OCI-LY1 (cell line): ENCODE measurements at regions not wholly inside any gene's neighbourhood (a gene's known extent, or its start where the extent isn't known, plus 50 kb on each side); places are given as distances from the start of the nearest gene placed in this dataset.

Experiments
- H2AFZ ChIP-seq: fragments of 200-600 bp; sonication (generic), shearing (Covaris generic); 2 replicates; pipeline ENCODE4 v1.6.0; 2014; ENCODE audit warnings: antibody characterized with exemption, mild to moderate bottlenecking, low read length
- H3F3A ChIP-seq: fragments of 200-600 bp; sonication (generic), shearing (Covaris generic); 2 replicates; pipeline ENCODE4 v1.6.0; 2014; ENCODE audit warnings: mild to moderate bottlenecking, antibody characterized with exemption, low read length, moderate library complexity; ENCODE audit not compliant: insufficient read depth
- H3K27ac ChIP-seq: fragments of 200-600 bp; sonication (generic); 2 replicates; pipeline ENCODE4 v1.5.1; 2014; ENCODE audit warnings: low read length, mixed run types, mild to moderate bottlenecking, low read depth; ENCODE audit not compliant: poor library complexity, severe bottlenecking
- H3K27me3 ChIP-seq: fragments of 200-600 bp; sonication (generic); 2 replicates; pipeline ENCODE4 v1.6.0; 2014; ENCODE audit warnings: antibody characterized with exemption, mild to moderate bottlenecking, low read length, moderate library complexity; ENCODE audit not compliant: insufficient read depth
- H3K36me3 ChIP-seq: fragments of 200-600 bp; sonication (generic); 2 replicates; pipeline ENCODE4 v1.6.1; 2014; ENCODE audit warnings: mild to moderate bottlenecking, antibody characterized with exemption, low read length, moderate library complexity, mixed read lengths; ENCODE audit not compliant: insufficient read depth
- H3K4me1 ChIP-seq: fragments of 200-600 bp; sonication (generic); 2 replicates; pipeline ENCODE4 v1.5.1; 2014; ENCODE audit warnings: mild to moderate bottlenecking, low read length, moderate library complexity; ENCODE audit not compliant: insufficient read depth, severe bottlenecking
- H3K4me2 ChIP-seq: fragments of 200-600 bp; sonication (generic), shearing (Covaris generic); 2 replicates; pipeline ENCODE4 v1.6.1; 2014; ENCODE audit warnings: low read length
- H3K4me3 ChIP-seq: fragments of 200-600 bp; sonication (generic); 2 replicates; pipeline ENCODE4 v1.5.1; 2014; ENCODE audit warnings: low read length, low read depth, mild to moderate bottlenecking, mixed read lengths; ENCODE audit not compliant: poor library complexity, severe bottlenecking
- H3K79me2 ChIP-seq: fragments of 200-600 bp; shearing (Covaris generic); 2 replicates; pipeline ENCODE4 v1.6.1; 2016; ENCODE audit warnings: mixed run types, low read length, mixed read lengths; ENCODE audit not compliant: insufficient read depth
- H3K9ac ChIP-seq: fragments of 200-600 bp; sonication (generic), shearing (Covaris generic); 2 replicates; pipeline ENCODE4 v1.6.1; 2014; ENCODE audit warnings: mild to moderate bottlenecking, low read length, mixed read lengths
- H3K9me2 ChIP-seq: fragments of 200-600 bp; sonication (generic), shearing (Covaris generic); 2 replicates; pipeline ENCODE4 v1.6.1; 2014; ENCODE audit warnings: low read depth, mild to moderate bottlenecking, low read length, mixed read lengths
- H3K9me3 ChIP-seq: fragments of 200-600 bp; shearing (Covaris generic); 2 replicates; pipeline ENCODE4 v1.6.1; 2014; ENCODE audit warnings: low read length, mixed read lengths
- H4K20me1 ChIP-seq: fragments of 200-600 bp; sonication (generic), shearing (Covaris generic); 2 replicates; pipeline ENCODE4 v1.6.0; 2016; ENCODE audit warnings: mild to moderate bottlenecking, low read length; ENCODE audit not compliant: insufficient read depth
- EZH2 ChIP-seq: fragments of 200-600 bp; sonication (generic), shearing (Covaris generic); IDR thresholded peaks from 2 replicates; pipeline ENCODE4 v1.8.0; 2017; ENCODE audit warnings: borderline replicate concordance, mixed run types, mild to moderate bottlenecking, antibody characterized with exemption, low read length, moderate library complexity, mixed read lengths
- TF ChIP-seq, protein P1 (sequence below): fragments of 200-600 bp; sonication (generic), shearing (Covaris generic); IDR thresholded peaks from 2 replicates; pipeline ENCODE4 v1.5.1; 2017; ENCODE audit warnings: mild to moderate bottlenecking, antibody characterized with exemption, low read length, moderate library complexity, mixed read lengths

DNA sequence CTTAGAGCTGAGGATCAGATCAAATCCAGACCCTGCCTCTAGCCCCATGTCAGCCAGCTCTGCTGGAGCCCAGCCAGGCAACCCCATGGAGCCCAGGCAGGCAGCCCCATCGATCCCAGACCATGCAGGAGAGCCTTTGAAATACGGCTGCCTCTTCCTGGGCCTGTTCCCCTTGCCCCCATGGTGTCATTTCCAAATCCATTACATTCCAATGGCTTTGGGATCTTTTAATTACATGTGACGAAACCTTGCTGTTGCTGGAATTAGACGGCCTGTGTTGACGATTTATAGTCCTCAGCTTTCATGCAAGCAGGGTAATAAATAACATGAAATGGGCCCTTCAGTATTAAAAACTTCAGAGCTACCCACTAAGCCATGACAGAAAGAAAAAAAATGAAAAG lies 75.8 kb upstream of the SLC14A2 start:
- no peaks in the 10 kb centered on the region for H4K20me1 ChIP-seq
- TF ChIP-seq, protein P1, sequence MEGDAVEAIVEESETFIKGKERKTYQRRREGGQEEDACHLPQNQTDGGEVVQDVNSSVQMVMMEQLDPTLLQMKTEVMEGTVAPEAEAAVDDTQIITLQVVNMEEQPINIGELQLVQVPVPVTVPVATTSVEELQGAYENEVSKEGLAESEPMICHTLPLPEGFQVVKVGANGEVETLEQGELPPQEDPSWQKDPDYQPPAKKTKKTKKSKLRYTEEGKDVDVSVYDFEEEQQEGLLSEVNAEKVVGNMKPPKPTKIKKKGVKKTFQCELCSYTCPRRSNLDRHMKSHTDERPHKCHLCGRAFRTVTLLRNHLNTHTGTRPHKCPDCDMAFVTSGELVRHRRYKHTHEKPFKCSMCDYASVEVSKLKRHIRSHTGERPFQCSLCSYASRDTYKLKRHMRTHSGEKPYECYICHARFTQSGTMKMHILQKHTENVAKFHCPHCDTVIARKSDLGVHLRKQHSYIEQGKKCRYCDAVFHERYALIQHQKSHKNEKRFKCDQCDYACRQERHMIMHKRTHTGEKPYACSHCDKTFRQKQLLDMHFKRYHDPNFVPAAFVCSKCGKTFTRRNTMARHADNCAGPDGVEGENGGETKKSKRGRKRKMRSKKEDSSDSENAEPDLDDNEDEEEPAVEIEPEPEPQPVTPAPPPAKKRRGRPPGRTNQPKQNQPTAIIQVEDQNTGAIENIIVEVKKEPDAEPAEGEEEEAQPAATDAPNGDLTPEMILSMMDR: no peak
- no peak for TF ChIP-seq EZH2
- no peaks in the 10 kb centered on the region for H3K9me3 ChIP-seq
- no peak overlapping the region for H3K9ac ChIP-seq
- no peak overlapping the region for H3K4me2 ChIP-seq
- no peaks in the 10 kb centered on the region for H3K27me3 ChIP-seq
- H3K4me1 ChIP-seq: no peaks in the 10 kb centered on the region
- H3F3A ChIP-seq: no peaks in the 10 kb centered on the region
- no peaks in the 10 kb centered on the region for H3K79me2 ChIP-seq
- H3K4me3 ChIP-seq: no peak overlapping the region
- no peaks in the 10 kb centered on the region for H3K9me2 ChIP-seq
- H3K27ac ChIP-seq: no peak overlapping the region
- no peaks in the 10 kb centered on the region for H3K36me3 ChIP-seq
- no peak overlapping the region for H2AFZ ChIP-seq

DNA sequence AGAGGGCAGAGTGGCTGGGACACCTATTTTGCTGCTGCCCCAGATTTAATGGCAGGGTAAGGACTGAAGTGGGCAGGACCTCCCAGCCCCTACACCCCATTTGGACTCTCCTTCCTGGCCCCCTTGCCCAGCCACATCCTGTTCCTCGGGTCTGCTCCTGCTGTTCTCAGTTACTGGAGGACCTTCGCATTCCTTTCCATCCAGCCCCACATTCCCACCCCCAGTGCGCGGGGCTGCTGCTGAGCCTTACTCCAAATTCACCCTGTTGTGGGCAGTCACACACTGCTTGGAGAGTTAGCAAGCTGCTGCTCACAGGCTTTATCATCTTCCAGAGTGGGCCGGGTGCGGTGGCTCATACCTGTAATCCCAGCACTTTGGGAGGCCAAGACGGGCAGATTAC lies 75.2 kb upstream of the SLC14A2 start:
- Histone ChIP-seq H3K4me3 (no peak overlapping the region), H3F3A (no peaks in the 10 kb centered on the region), H2AFZ (no peak overlapping the region), H3K79me2 (no peaks in the 10 kb centered on the region), H3K27me3 (no peaks in the 10 kb centered on the region), H3K9me2 (no peaks in the 10 kb centered on the region), H3K4me2 (no peak overlapping the region), H3K4me1 (no peaks in the 10 kb centered on the region), H3K36me3 (no peaks in the 10 kb centered on the region), H3K9ac (no peak overlapping the region), H3K27ac (no peak overlapping the region), H4K20me1 (no peaks in the 10 kb centered on the region), H3K9me3 (no peaks in the 10 kb centered on the region)
- no peak for TF ChIP-seq EZH2
- TF ChIP-seq, protein P1: no peak

DNA sequence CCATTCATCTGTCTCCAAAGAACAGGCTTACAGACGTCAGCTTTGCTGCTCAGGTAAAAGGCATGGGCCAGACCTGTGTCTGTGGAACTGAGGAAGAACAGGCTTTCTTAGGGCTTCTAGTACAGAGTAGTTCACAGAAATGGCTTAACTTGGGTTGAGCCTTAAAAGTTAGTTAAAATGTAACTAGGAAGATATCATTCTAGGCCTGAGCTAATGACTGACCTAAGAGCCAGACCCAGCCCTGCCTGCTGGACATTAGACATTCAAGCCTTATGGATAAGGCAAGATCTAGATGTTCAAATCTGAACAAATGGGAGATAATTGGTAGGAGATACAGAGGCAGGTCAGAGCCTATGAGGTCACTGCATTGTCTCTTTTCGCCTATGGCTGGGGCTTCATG lies 73.9 kb upstream of the SLC14A2 start:
- no peak overlapping the region for H3K27ac ChIP-seq
- no peak for TF ChIP-seq EZH2
- TF ChIP-seq, protein P1: no peak

More for the DNA sequence above, 73.9 kb upstream of the SLC14A2 start:
- no peaks in the 10 kb centered on the region for H4K20me1 ChIP-seq
- no peaks in the 10 kb centered on the region for H3K9me2 ChIP-seq
- H3K4me2 ChIP-seq: no peak overlapping the region
- H3K4me3 ChIP-seq: no peak overlapping the region
- H3K27me3 ChIP-seq: no peaks in the 10 kb centered on the region
- no peaks in the 10 kb centered on the region for H3K36me3 ChIP-seq
- no peaks in the 10 kb centered on the region for H3K4me1 ChIP-seq
- H3K9me3 ChIP-seq: no peaks in the 10 kb centered on the region
- H3F3A ChIP-seq: no peaks in the 10 kb centered on the region
- no peaks in the 10 kb centered on the region for H3K79me2 ChIP-seq
- H2AFZ ChIP-seq: no peak overlapping the region
- H3K9ac ChIP-seq: no peak overlapping the region
